GM21515 (cell line): ENCODE measurements at regions not wholly inside any gene's neighbourhood (a gene's known extent, or its start where the extent isn't known, plus 50 kb on each side); places are given as distances from the start of the nearest gene placed in this dataset.

Experiments
- ATAC-seq: cut with Tn5 transposase; IDR thresholded peaks from one replicate; pipeline ENCODE4 v1.9.1; 2021; ENCODE audit not compliant: unreplicated experiment

- no peak for ATAC-seq
Observed at GRCh38 chr3:43865887-43866528, 175.3 kb downstream of the ABHD5 start.

- no peak for ATAC-seq
Observed at GRCh38 chr3:43866529-43867353, 176.0 kb downstream of the ABHD5 start.

- ATAC-seq, result no peak
Observed at GRCh38 chr3:43867436-43868072, 176.8 kb downstream of the ABHD5 start.

- no peak for ATAC-seq
Observed at GRCh38 chr3:43869491-43869890, 178.8 kb downstream of the ABHD5 start.

- ATAC-seq, result no peak
Observed at GRCh38 chr3:43870120-43870519, 179.4 kb downstream of the ABHD5 start.

GRCh38 chr3:43870844-43871626 is 180.3 kb downstream of the ABHD5 start:
- no peak for ATAC-seq

GRCh38 chr3:43871627-43872245 is 181.0 kb downstream of the ABHD5 start:
- no peak for ATAC-seq

GRCh38 chr3:43872301-43872700 is 181.6 kb downstream of the ABHD5 start:
- ATAC-seq, result no peak

- no peak for ATAC-seq
Observed at GRCh38 chr3:43872901-43873300, 182.2 kb downstream of the ABHD5 start.

GRCh38 chr3:43873723-43874122 is 183.0 kb downstream of the ABHD5 start:
- ATAC-seq, result no peak

GRCh38 chr3:43874290-43874689 is 183.6 kb downstream of the ABHD5 start:
- ATAC-seq, result no peak

- ATAC-seq, result no peak
Observed at GRCh38 chr3:43874731-43875130, 184.0 kb downstream of the ABHD5 start.

GRCh38 chr3:43876648-43877047 is 185.9 kb downstream of the ABHD5 start:
- ATAC-seq, result no peak

- ATAC-seq, result no peak
Observed at GRCh38 chr3:43879166-43879565, 188.4 kb downstream of the ABHD5 start.

GRCh38 chr3:43882976-43883680 is 192.4 kb downstream of the ABHD5 start:
- no peak for ATAC-seq

- ATAC-seq, result no peak
Observed at GRCh38 chr3:43883729-43884396, 193.1 kb downstream of the ABHD5 start.

- no peak for ATAC-seq
Observed at GRCh38 chr3:43884581-43884980, 193.8 kb downstream of the ABHD5 start.

- ATAC-seq, result no peak
Observed at GRCh38 chr3:43885908-43886618, 195.3 kb downstream of the ABHD5 start.

- ATAC-seq, result no peak
Observed at GRCh38 chr3:43892061-43892460, 201.3 kb downstream of the ABHD5 start.
